Right hindlimb (tissue), 1 donor: ENCODE measurements at regions not wholly inside any gene's neighbourhood (a gene's known extent, or its start where the extent isn't known, plus 50 kb on each side); places are given as distances from the start of the nearest gene placed in this dataset.

Source experiments
- DNase-seq: peaks from one replicate; pipeline ENCODE4 v3.0.0-alpha.2; 2018

- no peak for DNase-seq
Measured at GRCh38 chr5:135218486-135218755, 180.6 kb downstream of the MACROH2A1 start.

DNA sequence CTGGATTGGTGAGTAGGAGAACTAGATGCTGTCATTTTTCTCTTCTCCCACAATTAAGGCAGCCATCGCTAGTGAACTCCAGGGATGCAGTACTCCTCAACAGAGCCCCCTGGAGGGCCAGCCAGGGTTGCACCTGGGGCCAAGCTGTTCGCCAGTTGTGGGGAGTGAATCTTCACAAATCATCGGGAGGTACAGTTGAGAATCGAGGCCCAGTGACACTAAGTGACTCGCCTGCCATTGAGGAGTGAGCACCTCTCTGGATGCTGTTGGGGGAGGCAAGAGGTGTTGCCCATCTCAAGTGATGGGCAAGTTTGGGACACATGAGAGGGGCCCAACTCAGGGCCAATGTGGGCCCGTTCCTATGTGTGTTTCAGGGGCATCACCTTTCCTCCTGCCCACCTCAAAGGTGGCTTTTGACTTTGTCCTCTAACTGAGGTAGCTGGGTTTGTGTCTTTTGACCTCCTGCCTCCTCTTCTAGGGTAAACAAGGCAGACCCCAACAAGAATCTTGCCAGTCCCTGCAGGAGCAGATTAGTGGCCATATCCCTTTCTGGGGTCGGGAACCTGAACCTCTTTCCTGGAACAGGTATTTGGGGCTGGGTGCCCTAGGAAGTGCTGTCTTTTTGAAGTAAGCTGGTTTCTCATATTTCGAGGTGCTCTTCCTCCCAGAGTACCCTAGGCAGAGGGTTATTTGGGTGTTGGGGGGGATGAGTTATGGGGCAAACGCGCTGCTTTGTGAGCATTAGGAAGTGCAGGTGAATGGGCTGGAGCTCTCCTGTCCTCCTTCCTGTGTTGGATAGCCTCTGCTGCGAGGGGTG lies 181.2 kb downstream of the MACROH2A1 start:
- DNase-seq: no peak

- DNase-seq: no peak
Measured at GRCh38 chr5:135216471-135217343, 182.3 kb downstream of the MACROH2A1 start.

DNA sequence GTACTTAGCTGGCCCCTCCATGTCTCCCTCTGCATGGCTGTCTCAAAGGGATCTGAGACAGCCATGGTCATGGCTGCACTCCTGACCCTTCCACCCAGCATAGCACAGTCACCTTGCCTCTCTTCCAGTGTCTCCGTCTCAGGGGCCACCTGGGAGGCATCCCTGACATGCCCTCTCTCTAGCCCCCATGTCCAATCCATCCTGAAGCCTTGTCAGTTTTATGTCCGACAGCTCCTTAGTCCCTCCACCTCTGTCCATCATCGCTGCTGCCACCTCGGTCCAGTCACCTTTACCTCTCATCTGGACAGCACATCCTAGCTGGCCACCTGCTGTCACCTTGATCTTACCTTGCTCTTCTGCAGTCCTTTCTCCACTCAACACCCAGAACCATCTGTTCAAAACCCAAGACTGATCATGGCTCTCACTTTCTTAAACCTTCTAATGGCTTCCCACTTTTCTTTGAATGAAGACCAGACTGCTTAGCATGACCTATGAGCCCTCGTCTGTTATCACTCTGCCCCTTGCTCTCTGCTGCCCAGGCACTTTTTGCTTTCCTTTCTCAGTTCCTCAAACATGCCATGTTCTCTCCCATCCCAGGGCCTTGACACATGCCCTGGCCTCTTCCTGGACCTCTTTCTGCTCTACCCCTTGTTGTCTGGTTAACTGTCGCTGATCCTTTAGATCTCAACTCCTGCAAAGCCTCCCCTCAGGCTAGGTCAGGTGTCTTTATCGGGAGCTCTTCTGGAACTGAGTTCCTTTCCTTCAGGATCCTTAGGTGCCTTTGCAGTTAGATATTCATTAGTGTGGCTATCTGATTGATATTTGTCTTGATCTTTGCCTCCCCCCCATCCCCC lies 181.8 kb upstream of the PITX1 start:
- peak; percentile 7 for DNase-seq

- no peak for DNase-seq
Measured at GRCh38 chr5:135214897-135215616, 181.0 kb upstream of the PITX1 start.

DNA sequence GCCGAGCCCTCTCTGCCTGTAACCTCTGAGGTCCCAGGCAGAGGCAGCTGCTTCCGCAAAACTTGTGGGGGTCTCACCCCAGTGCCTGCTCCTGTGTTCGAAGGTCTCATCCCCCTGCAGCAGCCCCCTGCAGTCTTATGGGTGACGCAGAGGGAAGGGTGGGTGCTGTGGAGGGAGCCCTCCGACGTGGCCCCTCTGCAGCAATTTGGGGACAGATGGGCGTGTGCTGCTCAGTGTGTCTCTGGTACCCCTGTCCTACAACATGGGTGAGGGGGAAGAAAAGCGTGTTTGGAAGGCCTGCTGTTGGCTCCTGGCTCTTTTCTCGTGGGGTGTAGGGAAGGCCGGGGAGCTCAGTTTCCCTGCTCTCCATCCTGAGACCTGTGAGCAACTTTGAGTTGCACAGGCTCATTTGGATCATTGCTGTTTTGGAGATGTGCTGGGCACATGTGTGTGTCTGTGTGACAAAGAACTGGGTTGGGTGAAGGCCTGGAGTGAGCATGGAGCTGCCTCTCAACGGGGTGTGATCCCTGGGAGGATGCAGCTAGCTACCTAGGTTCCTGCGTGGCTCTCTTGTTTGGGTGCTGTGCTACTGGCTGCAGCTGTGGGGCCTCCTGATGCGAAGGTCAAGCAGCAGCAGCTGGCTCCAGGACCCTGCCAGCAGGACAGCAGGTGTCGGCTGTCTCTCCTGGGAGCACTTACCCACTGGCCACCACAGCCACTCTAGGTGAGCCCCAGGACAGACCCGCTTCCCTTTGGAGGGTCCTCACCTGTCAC lies 179.6 kb upstream of the PITX1 start:
- DNase-seq: peak; percentile 14

DNA sequence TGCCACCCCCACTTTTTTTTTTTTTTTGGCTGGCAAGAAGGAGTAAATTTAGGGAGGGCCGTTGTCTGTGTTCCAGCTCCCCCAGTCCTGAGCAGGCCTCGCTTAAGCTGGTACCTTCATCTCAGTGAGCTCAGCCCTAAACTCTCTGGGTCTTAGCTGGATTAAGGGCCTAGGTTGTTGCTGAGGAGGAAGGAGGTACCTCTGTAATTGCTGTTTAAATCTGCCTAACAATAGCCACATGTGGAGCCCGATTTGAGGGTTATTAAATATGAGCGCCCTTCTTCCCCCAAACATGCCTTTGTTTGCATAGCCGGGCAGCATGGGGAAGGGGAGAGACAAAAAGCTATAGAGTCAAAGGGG lies 179.0 kb upstream of the PITX1 start:
- DNase-seq: peak; percentile 7

- DNase-seq: peak; percentile 39
Measured at GRCh38 chr5:135212361-135213026, 178.5 kb upstream of the PITX1 start.

DNA sequence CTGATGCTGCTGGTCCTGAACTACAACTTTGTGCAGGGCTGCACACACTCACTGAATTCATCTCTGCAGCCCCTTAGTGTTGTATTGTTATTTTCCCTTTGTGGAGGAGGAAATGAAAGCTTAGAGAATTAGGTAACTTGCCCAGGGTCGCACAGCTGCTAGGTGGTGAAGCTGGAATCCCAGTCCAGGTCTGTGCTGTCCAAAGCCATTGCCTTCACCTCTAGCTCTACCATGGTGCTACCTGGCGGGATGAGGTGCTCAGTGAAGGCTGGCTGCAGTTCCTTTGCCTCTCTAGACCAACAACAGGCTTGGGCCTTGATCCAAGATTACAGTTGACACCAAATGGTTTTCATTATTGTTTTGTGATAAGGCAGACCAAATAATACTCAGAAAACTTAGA lies 177.8 kb upstream of the PITX1 start:
- DNase-seq: no peak

GRCh38 chr5:135211083-135211790 lies 177.2 kb upstream of the PITX1 start:
- peak; percentile 15 for DNase-seq

DNA sequence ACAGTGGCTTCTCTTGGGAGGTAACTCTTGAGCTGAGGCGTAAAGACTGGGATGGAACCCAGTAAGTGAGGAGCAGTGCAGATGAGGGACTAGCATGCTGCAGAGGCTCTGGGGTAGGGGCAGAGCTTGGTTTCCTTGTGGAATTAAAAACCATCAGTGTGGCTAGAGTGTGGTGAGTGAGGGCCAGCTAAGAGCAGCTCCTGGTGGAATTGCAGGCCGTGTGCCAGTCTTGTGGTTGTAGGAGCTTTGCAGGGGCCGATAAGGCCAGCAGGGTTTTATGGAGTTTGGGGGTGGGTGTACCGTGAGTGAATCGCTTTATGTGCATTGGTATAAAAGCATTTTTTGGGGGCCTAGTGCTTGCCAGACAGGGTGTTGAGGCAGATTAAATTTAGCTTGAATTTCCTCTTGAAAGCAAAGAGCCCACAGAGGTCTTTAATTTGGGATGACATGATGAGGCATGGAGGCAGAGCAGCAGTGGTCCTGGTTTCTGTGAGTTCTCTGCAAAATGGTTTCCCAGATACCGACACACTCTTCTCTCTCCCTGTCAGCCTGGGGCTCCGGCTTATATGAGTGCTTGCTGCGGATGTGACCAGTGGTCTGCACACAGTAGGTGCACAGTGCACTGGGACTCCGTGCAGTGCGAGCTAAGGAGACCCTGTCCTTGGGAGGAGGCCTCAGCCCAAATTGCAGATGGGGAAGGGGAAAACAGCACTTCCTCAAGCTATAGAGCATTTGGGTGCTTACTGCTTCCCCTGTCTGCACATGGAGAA lies 176.4 kb upstream of the PITX1 start:
- peak; percentile 15 for DNase-seq

DNA sequence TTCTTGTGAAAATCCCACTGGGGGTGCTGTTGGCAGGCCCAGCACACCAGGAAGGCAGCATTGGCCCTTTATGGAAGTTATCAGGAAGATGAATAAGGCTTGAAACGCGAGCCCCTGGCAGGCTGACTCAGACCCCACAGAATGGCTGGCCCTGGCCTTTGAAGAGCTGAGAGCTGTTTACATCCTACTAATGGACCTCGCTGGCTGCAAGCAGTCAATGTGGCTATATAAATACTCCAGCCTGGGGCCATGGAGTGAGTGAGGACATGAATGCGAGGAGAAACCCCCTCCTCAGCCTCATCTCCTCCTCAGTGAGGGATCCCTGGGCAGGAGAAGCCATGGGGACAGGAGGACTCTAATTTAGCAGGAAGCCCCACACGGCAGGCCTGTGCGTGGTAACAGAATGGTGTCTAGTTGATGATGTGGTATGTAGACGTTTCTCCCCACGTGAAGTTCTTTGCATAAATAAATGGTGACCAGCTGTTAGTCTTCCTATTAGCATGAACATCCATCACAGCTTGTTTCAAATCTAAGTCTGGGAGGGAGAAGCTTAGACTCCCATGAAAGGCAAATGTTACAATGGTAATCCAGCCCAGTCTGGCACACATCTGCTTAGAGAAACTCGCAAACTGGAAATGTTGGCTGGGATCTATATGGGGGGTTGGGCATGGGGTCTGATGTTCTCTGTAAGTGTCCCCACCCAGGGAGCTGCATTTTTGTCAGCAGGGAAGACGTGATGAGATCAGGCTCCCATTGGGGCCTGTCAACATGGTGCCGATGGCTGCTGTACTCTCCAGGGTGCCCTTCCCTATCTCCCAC lies 175.1 kb upstream of the PITX1 start:
- DNase-seq: peak; percentile 50

DNA sequence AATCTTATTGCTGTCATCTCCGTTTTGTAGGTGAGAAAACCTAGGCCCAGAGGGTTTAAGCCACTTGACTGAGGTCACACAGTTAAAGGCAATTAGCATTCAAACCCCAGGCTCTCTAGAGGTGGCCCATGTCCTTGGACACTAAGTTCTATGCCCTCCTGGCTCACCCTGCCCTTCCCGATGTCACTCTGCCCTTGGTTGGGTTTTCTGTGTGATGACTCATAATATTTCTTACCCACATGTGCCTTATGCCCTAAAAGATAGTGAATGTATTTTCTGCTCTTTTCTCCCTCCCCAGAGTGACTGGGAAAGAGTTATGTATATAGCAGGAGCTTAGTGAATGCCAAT lies 174.5 kb upstream of the PITX1 start:
- no peak for DNase-seq

DNA sequence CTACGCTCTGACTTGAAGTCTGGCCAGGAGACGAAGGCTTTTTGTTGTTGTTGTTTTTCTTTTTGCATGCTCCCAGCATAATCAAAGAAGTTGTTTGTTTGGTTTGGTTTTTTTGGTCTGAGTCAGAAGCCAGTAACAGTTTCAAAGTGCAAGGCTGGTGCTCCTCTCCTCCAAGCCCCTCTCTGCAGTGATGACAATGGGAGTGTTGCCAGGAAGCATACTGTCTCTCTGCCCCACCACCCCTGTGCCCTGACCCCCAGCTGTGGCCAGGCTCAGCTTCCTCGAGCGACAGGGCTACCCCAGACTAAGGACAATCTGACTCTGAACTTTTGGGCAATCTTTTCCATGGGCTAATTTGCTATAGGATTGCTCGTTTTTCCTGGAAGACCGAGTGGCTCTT lies 173.8 kb upstream of the PITX1 start:
- DNase-seq: peak; percentile 9

DNA sequence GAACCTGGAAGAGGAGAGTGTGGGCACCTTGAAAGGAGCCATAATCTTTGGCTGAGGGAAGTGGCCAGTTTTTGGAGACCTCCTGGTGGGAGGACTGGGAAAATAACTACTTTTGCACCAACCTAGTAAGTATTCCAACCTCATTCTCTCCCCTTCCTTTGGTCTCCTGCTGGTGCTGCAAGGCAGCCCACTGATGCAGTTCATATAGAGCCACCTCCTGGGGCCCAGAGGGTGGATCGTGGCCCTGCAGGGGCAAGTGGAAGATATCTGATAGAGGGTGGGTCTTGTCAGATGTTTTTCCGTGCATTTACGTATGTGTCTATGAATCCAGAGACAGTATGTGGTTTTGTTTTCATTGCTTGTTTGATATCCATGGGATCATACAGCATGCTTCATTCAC lies 172.8 kb upstream of the PITX1 start:
- DNase-seq: no peak

DNA sequence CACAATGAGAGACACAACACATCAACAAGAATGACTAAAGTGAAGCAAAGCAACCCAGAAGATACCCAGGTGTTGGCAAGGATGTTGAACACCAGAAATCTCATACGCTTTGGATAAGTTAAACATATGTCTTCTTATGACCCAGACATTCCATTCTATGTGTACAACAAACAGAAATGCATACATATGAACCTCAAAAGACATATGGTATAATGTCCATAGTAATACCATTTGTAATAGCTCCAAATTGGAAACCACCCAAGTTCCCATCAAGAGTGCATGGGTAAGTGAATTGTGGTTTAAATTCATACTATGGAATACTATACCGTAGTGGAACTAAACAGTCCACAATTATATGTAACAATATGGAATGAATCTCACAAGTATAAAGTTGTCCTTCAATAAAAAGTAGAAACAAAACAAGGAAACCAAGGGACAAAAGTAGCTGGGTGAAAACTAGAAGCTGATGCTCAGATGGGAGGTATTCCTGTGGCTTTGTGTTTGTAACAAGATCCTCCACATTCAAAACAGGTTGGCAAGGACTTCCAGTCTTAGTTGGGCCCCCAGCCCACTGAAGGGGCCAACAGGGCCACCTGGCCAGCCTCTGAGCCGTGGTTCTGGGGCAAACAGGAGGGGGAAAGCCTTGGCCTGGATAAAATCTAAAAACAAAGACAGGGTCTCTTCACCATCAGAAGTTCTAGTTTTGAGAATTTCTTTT lies 171.8 kb upstream of the PITX1 start:
- peak; percentile 14 for DNase-seq

- no peak for DNase-seq
Measured at GRCh38 chr5:135204151-135204600, 170.1 kb upstream of the PITX1 start.

DNA sequence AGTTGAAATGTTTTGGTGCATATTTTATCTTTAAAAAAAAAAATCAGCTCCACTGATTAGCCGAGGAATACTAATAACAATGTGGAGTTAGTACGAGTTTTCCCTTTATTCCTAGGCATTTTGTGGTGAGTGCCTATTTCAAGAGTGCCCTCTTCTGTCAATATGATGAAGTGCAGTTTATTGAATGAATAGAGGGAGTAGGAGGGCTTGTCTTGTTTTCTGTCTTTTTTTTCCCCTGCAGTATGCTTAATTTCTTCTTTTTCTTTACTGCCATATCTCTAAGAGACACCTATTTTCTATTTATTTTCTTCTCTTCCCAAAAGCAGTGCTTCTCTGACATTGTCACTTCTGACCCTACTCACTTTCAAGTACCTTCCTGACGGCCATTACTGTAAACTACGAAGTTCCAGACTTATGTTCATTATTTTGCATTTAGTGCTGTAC lies 169.6 kb upstream of the PITX1 start:
- no peak for DNase-seq
